Smooth muscle cell (in vitro differentiated cells): ENCODE measurements at regions not wholly inside any gene's neighbourhood (a gene's known extent, or its start where the extent isn't known, plus 50 kb on each side); places are given as distances from the start of the nearest gene placed in this dataset.

Source experiments
- DNase-seq: peaks from one replicate; lab custom pipeline; 2025; ENCODE audit not compliant: unreplicated experiment; lab: John Stamatoyannopoulos, UW
- H2AFZ ChIP-seq: fragments of 200-600 bp; sonication (generic); 2 replicates; pipeline ENCODE4 v1.6.0; 2016; ENCODE audit warnings: antibody characterized with exemption, low read depth, mild to moderate bottlenecking
- H3F3A ChIP-seq: fragments of 200-600 bp; sonication (generic); 2 replicates; pipeline ENCODE4 v1.6.0; 2017; ENCODE audit warnings: antibody characterized with exemption, low read depth
- H3K27ac ChIP-seq: fragments of 200-600 bp; sonication (generic); 2 replicates; pipeline ENCODE4 v1.5.1; 2016; ENCODE audit warnings: low read depth, mild to moderate bottlenecking
- H3K27me3 ChIP-seq: fragments of 200-600 bp; sonication (generic); 2 replicates; pipeline ENCODE4 v1.6.1; 2016; ENCODE audit warnings: low read depth, mild to moderate bottlenecking
- H3K36me3 ChIP-seq: fragments of 200-600 bp; sonication (generic); 2 replicates; pipeline ENCODE4 v1.5.1; 2016; ENCODE audit warnings: low read depth
- H3K4me1 ChIP-seq: fragments of 200-600 bp; sonication (generic); 2 replicates; pipeline ENCODE4 v1.5.1; 2016; ENCODE audit warnings: low read depth
- H3K4me2 ChIP-seq: fragments of 200-600 bp; sonication (generic); 2 replicates; pipeline ENCODE4 v1.6.0; 2016; ENCODE audit warnings: mild to moderate bottlenecking
- H3K4me3 ChIP-seq: fragments of 200-600 bp; sonication (generic); 2 replicates; pipeline ENCODE4 v1.5.1; 2016; ENCODE audit warnings: mild to moderate bottlenecking
- H3K79me2 ChIP-seq: fragments of 200-600 bp; sonication (generic); 2 replicates; pipeline ENCODE4 v1.6.0; 2016; ENCODE audit warnings: low read depth, mild to moderate bottlenecking
- H3K9ac ChIP-seq: fragments of 200-600 bp; sonication (generic); 2 replicates; pipeline ENCODE4 v1.6.0; 2016; ENCODE audit warnings: low read depth
- H3K9me3 ChIP-seq: fragments of 200-600 bp; sonication (generic); replicated peaks from 2 replicates; pipeline ENCODE4 v1.5.1; 2016; ENCODE audit warnings: low read depth
- H4K20me1 ChIP-seq: fragments of 200-600 bp; sonication (generic); 2 replicates; pipeline ENCODE4 v1.6.0; 2016; ENCODE audit warnings: low read depth
- CTCF ChIP-seq: fragments of 200-600 bp; sonication (generic); IDR thresholded peaks from 2 replicates; pipeline ENCODE4 v1.5.1; 2017; ENCODE audit warnings: borderline replicate concordance, mild to moderate bottlenecking, antibody characterized with exemption; ENCODE audit not compliant: insufficient read depth, poor library complexity, severe bottlenecking
- WGBS: methylation state at CpG from one replicate; pipeline ENCODE4 v1.1.7; 2016; ENCODE audit warnings: low lambda C conversion rate; 5-methylcytosine and 5-hydroxymethylcytosine counted together

- TF ChIP-seq CTCF: no peak
- Histone ChIP-seq H3K36me3 (no peaks in the 10 kb centered on the region), H3K9ac (no peak overlapping the region), H3K4me2 (no peak overlapping the region), H3K79me2 (no peaks in the 10 kb centered on the region), H3K27ac (no peak overlapping the region), H3F3A (no peaks in the 10 kb centered on the region), H3K4me1 (no peaks in the 10 kb centered on the region), H3K4me3 (no peak overlapping the region), H4K20me1 (no peaks in the 10 kb centered on the region), H2AFZ (no peak overlapping the region), H3K9me3 (no peaks in the 10 kb centered on the region), H3K27me3 (no peaks in the 10 kb centered on the region)
- 72% methylated on average over 3 of the region's 3 CpGs for whole genome bisulfite sequencing
- DNase-seq: no peak
Measured at GRCh38 chr18:39500306-39500705, 1934.7 kb upstream of the CELF4 start.

GRCh38 chr18:39497821-39498220 lies 1932.2 kb upstream of the CELF4 start:
- Histone ChIP-seq H3K4me1 (no peaks in the 10 kb centered on the region), H3K4me3 (no peak overlapping the region), H3K36me3 (no peaks in the 10 kb centered on the region), H3K4me2 (no peak overlapping the region), H3K79me2 (no peaks in the 10 kb centered on the region), H3K9me3 (no peaks in the 10 kb centered on the region), H3K27me3 (no peaks in the 10 kb centered on the region), H4K20me1 (no peaks in the 10 kb centered on the region), H3K9ac (no peak overlapping the region), H2AFZ (no peak overlapping the region), H3F3A (no peaks in the 10 kb centered on the region), H3K27ac (no peak overlapping the region)
- no peak for DNase-seq
- TF ChIP-seq CTCF: no peak

- no peaks in the 10 kb centered on the region for H3K9me3 ChIP-seq
- H3K27ac ChIP-seq: no peak overlapping the region
- no peaks in the 10 kb centered on the region for H3K27me3 ChIP-seq
- WGBS: 69% methylated on average over 4 of the region's 4 CpGs
- DNase-seq: no peak
- no peak for TF ChIP-seq CTCF
- H3K36me3 ChIP-seq: no peaks in the 10 kb centered on the region
- H3K4me2 ChIP-seq: no peak overlapping the region
- H4K20me1 ChIP-seq: no peaks in the 10 kb centered on the region
- H3F3A ChIP-seq: no peaks in the 10 kb centered on the region
- no peak overlapping the region for H3K9ac ChIP-seq
- H3K79me2 ChIP-seq: no peaks in the 10 kb centered on the region
- no peak overlapping the region for H3K4me3 ChIP-seq
- no peaks in the 10 kb centered on the region for H3K4me1 ChIP-seq
- no peak overlapping the region for H2AFZ ChIP-seq
Measured at GRCh38 chr18:39496986-39497385, 1931.4 kb upstream of the CELF4 start.

- H3K9me3 ChIP-seq: no peaks in the 10 kb centered on the region
- H3K9ac ChIP-seq: no peak overlapping the region
- no peaks in the 10 kb centered on the region for H3K27me3 ChIP-seq
- H3K36me3 ChIP-seq: no peaks in the 10 kb centered on the region
- no peaks in the 10 kb centered on the region for H3K4me1 ChIP-seq
- H3K27ac ChIP-seq: no peak overlapping the region
- 88% methylated on average over 3 of the region's 3 CpGs for WGBS
- no peak overlapping the region for H3K4me3 ChIP-seq
- no peaks in the 10 kb centered on the region for H3F3A ChIP-seq
- no peak overlapping the region for H3K4me2 ChIP-seq
- no peaks in the 10 kb centered on the region for H3K79me2 ChIP-seq
- no peak for DNase-seq
- H2AFZ ChIP-seq: no peak overlapping the region
- H4K20me1 ChIP-seq: no peaks in the 10 kb centered on the region
- no peak for TF ChIP-seq CTCF
Measured at GRCh38 chr18:39494211-39494896, 1928.8 kb upstream of the CELF4 start.
